GM18517 (cell line): ENCODE measurements at regions not wholly inside any gene's neighbourhood (a gene's known extent, or its start where the extent isn't known, plus 50 kb on each side); places are given as distances from the start of the nearest gene placed in this dataset.

ENCODE experiments used
- ATAC-seq: cut with Tn5 transposase; IDR thresholded peaks from one replicate; pipeline ENCODE4 v1.9.1; 2021; ENCODE audit warnings: mild to moderate bottlenecking, moderate library complexity; ENCODE audit not compliant: unreplicated experiment

DNA sequence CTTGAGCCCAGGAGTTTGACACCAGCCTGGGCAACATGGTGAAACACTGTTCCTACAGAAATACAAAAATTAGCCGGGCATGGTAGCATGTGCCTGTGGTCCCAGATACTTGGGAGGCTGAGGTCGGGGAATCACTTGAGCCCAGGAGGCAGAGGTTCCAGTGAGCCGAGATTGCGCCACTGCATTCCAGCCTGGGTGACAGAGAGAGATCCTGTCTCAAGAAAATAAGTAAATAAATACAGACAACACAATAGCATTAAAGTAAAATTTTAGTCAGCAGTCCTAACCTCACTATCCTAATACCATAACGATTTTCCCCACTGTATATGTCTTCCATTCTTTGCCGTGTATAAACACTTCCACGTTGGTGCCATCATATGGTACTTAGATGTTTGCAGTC, 83.0 kb upstream of the MBOAT2 start:
- no peak for ATAC-seq

GRCh38 chr2:9085353-9085752, 81.9 kb upstream of the MBOAT2 start:
- no peak for ATAC-seq

DNA sequence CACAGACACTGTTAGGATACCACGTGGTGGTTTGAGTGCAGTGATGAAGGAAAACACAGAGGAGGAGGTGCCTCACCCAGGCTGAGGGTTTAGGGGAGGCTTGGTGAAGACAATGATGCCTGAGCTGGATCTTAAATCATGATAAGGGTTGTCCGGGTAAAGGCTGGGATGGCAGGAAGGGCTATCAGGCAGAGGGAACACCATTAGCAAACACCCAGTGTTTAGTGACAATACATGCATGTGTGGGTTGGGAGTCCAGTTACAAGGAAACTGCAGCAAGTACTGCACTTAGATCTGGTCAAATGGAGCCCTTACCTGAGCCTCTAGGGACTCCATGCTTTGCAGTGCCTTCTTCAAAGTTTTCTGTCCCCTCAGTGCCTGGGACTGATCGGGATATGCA, 79.8 kb upstream of the MBOAT2 start:
- ATAC-seq = no peak

DNA sequence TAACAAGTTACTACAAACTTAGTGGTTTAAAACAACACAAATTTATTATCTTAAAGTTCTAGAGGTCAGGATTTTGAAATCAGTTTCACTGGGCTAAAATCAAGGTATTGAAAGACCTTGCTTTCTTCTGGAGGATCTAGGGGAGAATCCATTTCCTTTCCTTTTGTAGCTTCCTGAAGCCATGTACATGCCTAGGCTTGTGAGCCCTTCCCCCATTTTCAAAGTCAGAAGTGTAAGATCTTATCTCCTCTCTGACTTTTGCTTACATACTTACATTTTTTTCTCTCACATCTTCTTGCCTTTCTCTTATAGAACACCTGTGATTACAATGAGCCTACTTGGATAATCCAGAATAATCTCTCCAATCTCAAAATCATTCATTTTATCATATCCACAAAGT, 78.7 kb upstream of the MBOAT2 start:
- no peak for ATAC-seq

DNA sequence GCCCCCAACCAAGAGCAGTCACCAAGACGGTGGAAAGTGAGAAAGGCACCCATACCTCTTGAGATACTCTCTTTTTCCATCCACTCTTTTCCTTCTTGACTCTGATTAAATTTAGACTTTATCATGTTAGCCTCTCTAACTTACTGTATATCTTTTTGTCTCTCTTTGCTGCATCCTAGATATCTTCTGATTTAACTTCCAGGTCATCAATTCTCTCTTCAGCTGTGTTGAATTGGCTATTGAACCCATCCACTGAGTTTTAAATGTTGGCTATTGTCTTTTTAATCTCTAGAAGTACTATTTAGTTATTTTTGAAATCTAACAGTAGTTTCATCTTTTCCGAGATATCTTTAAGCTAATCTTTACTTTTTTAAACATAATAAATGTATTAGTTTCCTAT, 78.3 kb upstream of the MBOAT2 start:
- no peak for ATAC-seq

GRCh38 chr2:9078405-9078804, 74.9 kb upstream of the MBOAT2 start:
- no peak for ATAC-seq

GRCh38 chr2:9077691-9078090, 74.2 kb upstream of the MBOAT2 start:
- ATAC-seq = no peak

DNA sequence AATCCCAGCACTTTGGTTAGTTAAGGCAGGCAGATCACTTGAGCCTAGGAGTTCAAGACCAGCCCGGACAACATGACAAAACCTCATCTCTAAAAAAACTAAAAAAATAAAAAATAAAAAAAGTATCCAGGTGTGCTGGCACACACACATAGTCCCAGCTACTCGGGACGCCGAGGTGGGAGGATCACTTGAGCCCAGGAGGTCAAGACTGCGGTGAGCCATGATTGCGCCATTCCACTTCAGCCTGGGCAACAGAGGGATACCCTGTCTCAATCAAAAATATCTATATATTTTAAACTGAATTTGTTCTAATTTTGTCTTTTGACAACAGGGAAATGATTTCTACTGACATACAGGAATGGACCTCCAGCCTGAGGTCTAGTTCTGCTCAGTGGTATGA, 73.3 kb upstream of the MBOAT2 start:
- ATAC-seq = no peak

DNA sequence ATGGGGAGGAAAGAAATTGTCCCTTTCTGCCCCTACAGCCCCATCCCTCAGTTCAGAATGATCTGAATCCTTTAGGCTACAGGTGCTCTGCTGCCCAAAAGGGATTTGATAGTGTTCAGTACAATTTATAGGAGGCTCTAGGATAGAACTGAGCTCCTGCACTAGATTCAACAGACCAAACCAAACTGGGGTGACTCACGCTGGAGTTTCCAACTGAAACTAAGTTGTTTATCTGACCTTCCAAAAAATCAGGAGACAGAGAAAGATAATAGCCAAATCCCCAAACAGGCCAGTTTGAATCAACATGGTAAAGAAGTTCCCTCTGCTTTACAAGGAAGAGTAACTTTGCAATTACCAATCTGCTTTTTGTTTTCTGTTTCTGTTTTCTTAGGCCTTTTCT, 72.7 kb upstream of the MBOAT2 start:
- ATAC-seq = no peak

GRCh38 chr2:9074930-9075329, 71.4 kb upstream of the MBOAT2 start:
- ATAC-seq = no peak

DNA sequence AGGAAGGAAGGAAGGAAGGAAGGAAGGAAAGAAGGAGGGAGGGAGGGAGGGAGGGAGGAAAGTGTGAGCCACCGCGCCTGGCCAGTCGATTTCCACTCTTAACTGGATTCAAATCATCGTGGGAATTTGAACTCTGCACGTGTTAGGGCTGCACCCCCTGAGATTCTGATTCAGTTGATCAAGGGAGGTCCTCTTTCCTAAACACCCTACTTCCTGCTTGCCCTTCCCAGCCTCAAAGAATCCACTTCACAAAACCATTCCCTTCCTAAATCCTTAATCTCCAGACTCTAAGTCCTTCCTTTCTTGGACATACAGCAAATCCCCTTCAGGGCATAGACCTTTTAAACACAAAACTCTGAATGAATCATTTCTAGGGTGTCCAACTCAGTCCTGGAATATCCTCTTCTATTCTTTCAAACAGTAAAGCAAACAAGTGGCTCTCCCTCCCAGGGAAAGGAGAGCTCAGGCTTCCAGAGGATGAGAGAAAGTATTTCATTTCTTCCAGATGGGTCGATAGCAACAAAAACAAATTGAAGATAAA, 68.2 kb upstream of the MBOAT2 start:
- ATAC-seq = no peak

DNA sequence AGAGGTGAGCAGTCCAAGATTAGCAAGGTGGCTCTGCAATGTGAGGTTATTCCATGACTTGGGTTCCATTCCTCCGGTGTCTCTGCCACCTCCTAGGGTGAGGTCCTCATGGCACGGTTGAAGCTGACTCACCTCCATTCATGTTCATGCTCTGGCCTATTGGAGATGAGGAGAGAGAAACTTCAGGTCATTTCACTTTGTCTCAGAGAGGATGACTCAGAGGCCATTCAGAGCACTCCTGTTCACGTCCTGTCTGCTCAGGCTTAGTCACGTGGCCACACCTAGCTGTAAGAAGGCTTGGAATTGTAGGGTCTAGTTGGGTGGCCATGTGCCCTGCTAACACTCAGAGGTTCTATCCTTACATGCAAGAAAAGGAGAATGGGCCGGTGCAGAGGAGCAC, 67.5 kb upstream of the MBOAT2 start:
- ATAC-seq = no peak

- ATAC-seq = no peak
Measured at GRCh38 chr2:9069543-9069942, 66.1 kb upstream of the MBOAT2 start.

- ATAC-seq = no peak
Measured at GRCh38 chr2:9065901-9066300, 62.4 kb upstream of the MBOAT2 start.

DNA sequence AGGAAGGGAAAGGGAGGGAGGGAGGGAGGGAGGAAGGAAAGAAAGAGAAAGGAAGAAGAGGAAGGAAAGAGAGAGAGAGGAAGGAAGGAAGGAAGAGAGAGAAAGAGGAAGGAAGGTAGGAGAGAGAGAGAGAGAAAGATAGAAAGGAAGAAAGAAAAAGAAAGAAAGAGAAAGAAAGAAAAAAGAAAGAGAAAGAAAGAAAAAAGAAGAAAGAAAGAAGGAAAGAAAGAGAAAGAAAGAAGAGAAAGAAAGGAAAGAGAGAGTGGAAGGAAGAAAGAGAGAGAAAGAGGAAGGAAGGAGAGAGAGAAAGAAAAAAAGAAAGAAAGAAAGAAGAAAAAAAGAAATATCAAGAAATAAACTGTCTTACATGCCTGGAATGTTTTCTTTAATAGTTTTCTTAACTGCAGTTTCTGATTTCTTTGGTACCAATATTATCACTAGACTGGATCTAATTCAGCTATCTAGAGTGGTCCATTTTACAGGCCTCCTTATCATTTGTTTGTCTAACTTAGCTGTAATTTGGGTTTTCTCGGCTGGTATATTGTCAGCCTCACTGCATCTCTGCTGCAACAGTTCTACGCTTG, 59.6 kb upstream of the MBOAT2 start:
- ATAC-seq = no peak

DNA sequence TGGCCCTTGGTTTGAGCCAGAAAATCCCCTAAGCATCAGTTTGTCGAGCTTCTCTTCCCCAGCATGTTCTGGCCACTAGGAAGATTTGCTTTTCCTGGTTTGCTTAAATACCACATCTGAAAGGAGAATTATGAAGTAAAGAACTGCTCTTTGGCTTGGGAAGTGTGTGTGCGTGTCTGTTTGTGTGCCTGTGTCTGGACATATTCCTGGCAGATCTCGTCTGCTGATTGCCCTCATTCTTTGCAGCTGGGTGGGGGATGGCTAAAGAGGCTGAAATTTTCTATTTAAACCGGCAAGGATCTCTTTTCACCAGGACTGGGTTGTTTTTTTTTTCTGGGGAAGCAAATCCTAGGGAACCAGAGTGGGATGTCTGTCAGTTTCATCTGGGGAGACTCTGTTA, 57.3 kb upstream of the MBOAT2 start:
- no peak for ATAC-seq

GRCh38 chr2:9057939-9058761, 54.7 kb upstream of the MBOAT2 start:
- ATAC-seq = no peak

- no peak for ATAC-seq
Measured at GRCh38 chr2:9055471-9055870, 52.0 kb upstream of the MBOAT2 start.

GRCh38 chr2:9053534-9053931, 50.0 kb upstream of the MBOAT2 start:
- no peak for ATAC-seq
